Trophoblast cell (in vitro differentiated cells and primary cell): ENCODE measurements at regions not wholly inside any gene's neighbourhood (a gene's known extent, or its start where the extent isn't known, plus 50 kb on each side); places are given as distances from the start of the nearest gene placed in this dataset.

Experiments used
- DNase-seq, 2 donors: peaks; one replicate each; pipeline ENCODE4 v3.0.0-alpha.2; 2016
- H2AFZ ChIP-seq: 2 replicates; pipeline ENCODE4 v1.6.1; 2013; ENCODE audit warnings: low read length, moderate library complexity, mild to moderate bottlenecking; ENCODE audit not compliant: insufficient read depth, poor library complexity
- H2AK5ac ChIP-seq: 2 replicates; pipeline ENCODE4 v1.6.1; 2013; ENCODE audit warnings: mild to moderate bottlenecking, low read length
- H2BK120ac ChIP-seq: 2 replicates; pipeline ENCODE4 v1.6.1; 2013; ENCODE audit warnings: low read length, mild to moderate bottlenecking, moderate library complexity; ENCODE audit not compliant: insufficient read depth, poor library complexity
- H2BK12ac ChIP-seq: 2 replicates; pipeline ENCODE4 v1.6.1; 2013; ENCODE audit warnings: mild to moderate bottlenecking, low read length, moderate library complexity
- H2BK5ac ChIP-seq: 2 replicates; pipeline ENCODE4 v1.6.1; 2013; ENCODE audit warnings: low read length, low read depth, moderate library complexity, mild to moderate bottlenecking; ENCODE audit not compliant: poor library complexity
- H3K14ac ChIP-seq: 2 replicates; pipeline ENCODE4 v1.6.1; 2013; ENCODE audit warnings: mild to moderate bottlenecking, low read length
- H3K18ac ChIP-seq: 2 replicates; pipeline ENCODE4 v1.6.1; 2013; ENCODE audit warnings: mild to moderate bottlenecking, low read length
- H3K23ac ChIP-seq: 2 replicates; pipeline ENCODE4 v1.6.1; 2013; ENCODE audit warnings: low read length
- H3K27ac ChIP-seq: 2 replicates; pipeline ENCODE4 v1.5.1; 2013; ENCODE audit warnings: low read depth, mild to moderate bottlenecking, inconsistent platforms, low read length, moderate library complexity
- H3K27me3 ChIP-seq: 2 replicates; pipeline ENCODE4 v1.6.1; 2013; ENCODE audit warnings: inconsistent platforms, mild to moderate bottlenecking, low read length, moderate library complexity; ENCODE audit not compliant: insufficient read depth
- H3K36me3 ChIP-seq, 2 experiments: 1 replicate in 1 of 2; 2 replicates in 1 of 2; pipeline ENCODE4 v1.6.1; 2013; ENCODE audit warnings: low read length in 2 of 2, mild to moderate bottlenecking in 2 of 2, moderate library complexity in 1 of 2; ENCODE audit not compliant: insufficient read depth in 2 of 2, control insufficient read depth in 1 of 2
- H3K4ac ChIP-seq: 2 replicates; pipeline ENCODE4 v1.6.1; 2013; ENCODE audit warnings: low read depth, mild to moderate bottlenecking, low read length, moderate library complexity
- H3K4me1 ChIP-seq, 2 experiments: 1 replicate in 1 of 2; 2 replicates in 1 of 2; pipeline ENCODE4 v1.6.1; 2013; ENCODE audit warnings: low read length in 2 of 2, mild to moderate bottlenecking in 2 of 2, moderate library complexity in 1 of 2; ENCODE audit not compliant: insufficient read depth in 2 of 2, control insufficient read depth in 1 of 2
- H3K4me2 ChIP-seq: 2 replicates; pipeline ENCODE4 v1.6.1; 2013; ENCODE audit warnings: inconsistent platforms, mild to moderate bottlenecking, low read length, moderate library complexity
- H3K4me3 ChIP-seq: 2 replicates; pipeline ENCODE4 v1.5.1; 2013; ENCODE audit warnings: mild to moderate bottlenecking, low read depth, low read length, inconsistent platforms
- H3K79me1 ChIP-seq: one replicate; pipeline ENCODE4 v1.6.1; 2013; ENCODE audit warnings: low read length
- H3K79me2 ChIP-seq: 2 replicates; pipeline ENCODE4 v1.6.1; 2013; ENCODE audit warnings: low read length, mild to moderate bottlenecking; ENCODE audit not compliant: control insufficient read depth, insufficient read depth, poor library complexity
- H3K9ac ChIP-seq: 2 replicates; pipeline ENCODE4 v1.6.1; 2013; ENCODE audit warnings: mild to moderate bottlenecking, low read length
- H3K9me3 ChIP-seq: 2 replicates; pipeline ENCODE4 v1.6.1; 2013; ENCODE audit warnings: low read depth, mild to moderate bottlenecking, control low read depth, inconsistent platforms, low read length; ENCODE audit not compliant: insufficient read depth
- H4K12ac ChIP-seq: 2 replicates; pipeline ENCODE4 v1.6.1; 2013; ENCODE audit warnings: low read depth, mild to moderate bottlenecking, low read length, moderate library complexity
- H4K8ac ChIP-seq: 2 replicates; pipeline ENCODE4 v1.6.1; 2013; ENCODE audit warnings: low read depth, mild to moderate bottlenecking, low read length, moderate library complexity
- H4K91ac ChIP-seq: one replicate; pipeline ENCODE4 v1.6.1; 2013; ENCODE audit warnings: low read depth, mild to moderate bottlenecking, low read length, moderate library complexity
- WGBS: extraction: QIAGEN DNeasy Blood & Tissue Kit; methylation state at CpG from one replicate; pipeline ENCODE4 v1.1.7; 2013; ENCODE audit warnings: missing lambda C conversion rate; ENCODE audit not compliant: insufficient read length, insufficient coverage; ENCODE audit errors: extremely low coverage; 5-methylcytosine and 5-hydroxymethylcytosine counted together

DNA sequence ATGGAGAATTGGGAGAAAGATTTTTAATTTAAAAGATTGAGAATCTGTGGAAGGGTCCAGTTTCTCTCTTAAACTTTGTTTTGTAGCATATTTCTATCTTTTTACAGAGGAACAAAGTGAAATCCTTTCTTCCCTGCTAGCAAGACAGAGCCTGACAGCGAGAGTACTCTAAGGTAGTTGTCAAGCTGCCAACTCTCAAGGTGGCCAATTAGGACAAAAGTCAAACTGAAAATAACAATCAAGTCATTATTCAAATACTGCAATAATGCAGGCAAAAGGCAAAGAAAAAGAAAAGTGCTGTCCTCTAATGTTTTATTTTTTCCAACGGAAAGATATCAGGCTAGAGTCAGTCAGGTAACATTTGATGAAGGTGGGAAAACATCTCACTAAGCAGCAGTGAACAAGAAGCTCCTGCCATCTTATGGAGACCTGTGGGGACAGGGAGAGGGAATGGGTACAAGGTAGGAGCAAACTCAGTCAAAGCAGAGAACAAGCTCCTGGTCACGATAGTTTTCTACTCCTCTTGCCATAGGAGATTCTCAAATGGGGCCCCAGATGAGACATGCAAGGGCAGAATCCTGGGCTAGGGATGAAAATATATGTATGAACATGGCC lies 801.9 kb upstream of the SLITRK1 start:
- H4K8ac ChIP-seq = no peak overlapping the region
- no peaks in the 10 kb centered on the region for H3K79me1 ChIP-seq
- no peaks in the 10 kb centered on the region for H3K36me3 ChIP-seq
- H4K91ac ChIP-seq = no peak overlapping the region
- no peak overlapping the region for H3K4ac ChIP-seq
- no peaks in the 10 kb centered on the region for H3K9me3 ChIP-seq
- H3K79me2 ChIP-seq = no peaks in the 10 kb centered on the region
- no peak overlapping the region for H2AK5ac ChIP-seq
- no peak for DNase-seq
- H3K4me2 ChIP-seq = no peak overlapping the region
- no peak overlapping the region for H4K12ac ChIP-seq
- no CpG with 5 or more reads among the region's 3 CpGs for WGBS
- H3K9ac ChIP-seq = no peak overlapping the region
- H2BK120ac ChIP-seq = no peak overlapping the region
- H2AFZ ChIP-seq = no peak overlapping the region
- no peak overlapping the region for H3K27ac ChIP-seq
- H3K14ac ChIP-seq = no peak overlapping the region
- no peaks in the 10 kb centered on the region for H3K4me1 ChIP-seq
- H3K4me3 ChIP-seq = no peak overlapping the region
- H2BK5ac ChIP-seq = no peak overlapping the region
- H2BK12ac ChIP-seq = no peak overlapping the region
- no peak overlapping the region for H3K18ac ChIP-seq
- H3K23ac ChIP-seq = no peak overlapping the region
- H3K27me3 ChIP-seq = no peaks in the 10 kb centered on the region

DNA sequence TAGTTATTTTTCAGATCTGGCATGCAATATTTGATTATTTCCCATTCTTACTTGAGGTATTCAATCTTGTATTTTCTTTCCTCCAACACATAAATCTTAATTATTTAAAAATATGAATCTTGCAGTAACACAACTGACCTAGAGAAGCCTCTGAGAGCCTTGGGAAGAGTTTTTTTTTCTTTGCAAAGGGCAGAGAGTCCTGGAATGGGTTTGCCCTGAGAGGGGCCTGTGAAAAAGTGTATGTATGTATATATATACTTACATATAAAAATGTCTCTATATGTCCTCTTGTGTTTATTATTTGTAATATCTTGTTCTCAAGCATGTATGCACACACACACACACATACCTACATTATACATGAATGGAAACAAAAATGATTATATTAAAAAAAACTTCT lies 801.2 kb upstream of the SLITRK1 start:
- Histone ChIP-seq H3K9ac (no peak overlapping the region), H3K4me1 (no peaks in the 10 kb centered on the region), H3K14ac (no peak overlapping the region), H3K36me3 (no peaks in the 10 kb centered on the region), H3K23ac (no peak overlapping the region), H3K79me1 (no peaks in the 10 kb centered on the region), H4K8ac (no peak overlapping the region), H3K4ac (no peak overlapping the region), H2BK12ac (no peak overlapping the region), H2BK5ac (no peak overlapping the region), H2AK5ac (no peak overlapping the region), H3K27me3 (no peaks in the 10 kb centered on the region), H4K12ac (no peak overlapping the region), H4K91ac (no peak overlapping the region), H2BK120ac (no peak overlapping the region), H2AFZ (no peak overlapping the region), H3K27ac (no peak overlapping the region), H3K79me2 (no peaks in the 10 kb centered on the region), H3K9me3 (no peaks in the 10 kb centered on the region), H3K18ac (no peak overlapping the region), H3K4me3 (no peak overlapping the region), H3K4me2 (no peak overlapping the region)
- DNase-seq = no peak

DNA sequence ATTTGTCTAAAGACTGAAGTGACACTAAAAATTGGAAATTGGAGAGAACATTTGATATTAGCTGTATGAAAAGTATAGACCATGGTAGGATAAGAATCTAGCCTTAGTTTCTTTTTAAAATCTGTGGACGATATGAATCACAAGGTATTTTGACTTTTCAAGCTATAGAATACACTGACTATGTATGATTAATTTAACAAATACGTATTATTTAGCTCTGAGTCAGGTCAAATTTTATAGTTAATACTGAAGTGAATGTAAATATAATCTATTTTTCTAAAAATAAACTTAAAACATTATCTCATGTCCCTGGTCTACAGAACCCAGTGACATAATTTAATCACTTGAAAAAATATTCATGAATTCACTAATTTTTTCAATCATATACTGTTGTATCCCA lies 795.6 kb upstream of the SLITRK1 start:
- H2AFZ ChIP-seq = no peak overlapping the region
- no peak overlapping the region for H3K9ac ChIP-seq
- H3K14ac ChIP-seq = no peak overlapping the region
- no peak overlapping the region for H3K4ac ChIP-seq
- no peak overlapping the region for H2BK120ac ChIP-seq
- H2BK12ac ChIP-seq = no peak overlapping the region
- no peak overlapping the region for H3K4me3 ChIP-seq
- no peak for DNase-seq
- H3K4me1 ChIP-seq = no peaks in the 10 kb centered on the region
- no peaks in the 10 kb centered on the region for H3K79me1 ChIP-seq
- no peak overlapping the region for H4K8ac ChIP-seq
- H3K23ac ChIP-seq = no peak overlapping the region
- no peaks in the 10 kb centered on the region for H3K27me3 ChIP-seq
- no peak overlapping the region for H2AK5ac ChIP-seq
- H4K12ac ChIP-seq = no peak overlapping the region
- H3K18ac ChIP-seq = no peak overlapping the region
- no peaks in the 10 kb centered on the region for H3K36me3 ChIP-seq
- H2BK5ac ChIP-seq = no peak overlapping the region
- no CpG with 5 or more reads among the region's 2 CpGs for WGBS
- H3K9me3 ChIP-seq = no peaks in the 10 kb centered on the region
- H3K27ac ChIP-seq = no peak overlapping the region
- H4K91ac ChIP-seq = no peak overlapping the region
- H3K79me2 ChIP-seq = no peaks in the 10 kb centered on the region
- H3K4me2 ChIP-seq = no peak overlapping the region

DNA sequence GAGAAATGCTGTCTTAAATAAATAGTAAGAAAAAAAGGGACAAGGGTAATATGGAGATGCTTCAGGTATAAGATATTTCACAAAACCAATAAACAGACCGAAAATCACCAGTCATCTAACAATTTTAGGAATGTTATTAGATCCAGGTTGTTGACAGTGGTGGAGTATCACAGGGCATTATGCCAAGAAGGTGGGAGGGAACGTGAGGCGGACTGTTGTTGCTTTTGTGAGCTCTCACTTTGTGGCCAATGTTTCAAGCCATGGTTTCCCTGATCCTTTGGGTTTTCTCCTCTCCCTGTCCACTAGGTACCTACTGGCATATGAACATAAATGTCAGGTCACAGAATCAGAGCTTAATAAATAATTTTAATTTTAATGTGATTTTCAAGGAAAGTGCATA lies 790.3 kb upstream of the SLITRK1 start:
- Histone ChIP-seq H4K12ac (no peak overlapping the region), H3K14ac (no peak overlapping the region), H2AK5ac (no peak overlapping the region), H3K4me3 (no peak overlapping the region), H2AFZ (no peak overlapping the region), H2BK12ac (no peak overlapping the region), H3K18ac (no peak overlapping the region), H3K79me2 (no peaks in the 10 kb centered on the region), H3K4me1 (no peaks in the 10 kb centered on the region), H3K27me3 (no peaks in the 10 kb centered on the region), H2BK120ac (no peak overlapping the region), H3K36me3 (no peaks in the 10 kb centered on the region), H3K27ac (no peak overlapping the region), H3K79me1 (no peaks in the 10 kb centered on the region), H2BK5ac (no peak overlapping the region), H4K8ac (no peak overlapping the region), H4K91ac (no peak overlapping the region), H3K9me3 (no peaks in the 10 kb centered on the region), H3K4ac (no peak overlapping the region), H3K4me2 (no peak overlapping the region), H3K23ac (no peak overlapping the region), H3K9ac (no peak overlapping the region)
- no CpG with 5 or more reads among the region's 3 CpGs for WGBS
- DNase-seq = no peak
